NCI-H2196 treated with DMSO at 0.1 percent for 48 hours (cell line): ENCODE measurements at regions not wholly inside any gene's neighbourhood (a gene's known extent, or its start where the extent isn't known, plus 50 kb on each side); places are given as distances from the start of the nearest gene placed in this dataset.

Source experiments
- DNase-seq: peaks from one replicate; lab custom pipeline; 2025; ENCODE audit not compliant: unreplicated experiment; lab: John Stamatoyannopoulos, UW

DNA sequence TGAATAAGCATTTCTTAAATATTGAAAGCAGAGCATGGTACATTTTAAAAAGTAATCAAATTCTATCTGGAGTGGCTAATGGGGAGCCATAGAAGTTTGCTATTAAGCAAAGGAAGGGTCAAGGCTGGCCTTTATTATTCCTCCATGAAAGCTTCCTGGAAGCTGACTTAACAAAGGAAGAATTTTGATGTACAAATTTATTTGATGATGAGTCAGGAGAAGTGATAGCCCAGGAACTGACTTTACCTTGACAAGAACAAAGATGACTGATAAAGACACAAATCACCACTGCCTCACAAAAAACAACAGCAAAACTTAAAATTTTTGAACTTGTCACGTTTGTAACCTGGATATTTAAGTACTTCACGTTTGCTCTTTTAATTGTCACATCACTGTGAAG, 872.1 kb downstream of the PCDH7 start:
- no peak for DNase-seq

DNA sequence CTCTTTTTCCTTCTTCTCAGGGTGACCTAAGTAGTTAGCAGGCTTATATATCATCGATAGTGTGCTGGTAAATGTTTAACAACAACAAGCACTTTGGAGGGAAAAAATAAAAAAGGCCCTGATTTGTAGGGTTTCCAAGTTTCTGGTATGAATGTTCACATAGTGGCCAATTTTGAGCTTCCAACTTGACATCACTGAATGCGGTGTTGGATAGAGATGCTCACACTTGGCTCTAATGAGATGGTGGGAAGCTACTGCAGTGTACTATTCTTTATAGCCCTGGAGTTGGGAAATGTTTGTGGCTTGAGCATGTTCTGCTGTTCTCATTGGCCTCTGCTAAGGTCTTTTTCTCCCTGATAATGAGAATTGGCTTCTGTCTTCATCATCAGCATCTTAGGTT, 875.3 kb downstream of the PCDH7 start:
- no peak for DNase-seq

DNA sequence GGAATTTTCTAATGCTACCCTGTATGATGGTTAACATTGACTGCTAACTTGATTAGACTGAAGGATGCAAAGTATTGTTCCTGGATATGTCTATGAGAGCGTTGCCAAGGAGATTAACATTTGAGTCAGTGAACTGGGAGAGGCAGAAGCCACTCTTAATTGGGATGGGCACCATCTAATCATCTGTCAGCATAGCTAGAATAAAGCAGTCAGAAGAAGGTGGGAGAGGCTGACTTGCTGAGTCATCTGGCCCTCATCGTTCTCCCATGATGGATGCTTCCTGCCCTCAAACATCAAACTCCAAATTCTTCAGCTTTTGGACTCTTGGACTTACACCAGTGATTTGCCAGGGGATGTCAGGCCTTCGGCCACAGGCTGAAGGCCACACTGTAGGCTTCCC, 878.5 kb downstream of the PCDH7 start:
- DNase-seq, result no peak

DNA sequence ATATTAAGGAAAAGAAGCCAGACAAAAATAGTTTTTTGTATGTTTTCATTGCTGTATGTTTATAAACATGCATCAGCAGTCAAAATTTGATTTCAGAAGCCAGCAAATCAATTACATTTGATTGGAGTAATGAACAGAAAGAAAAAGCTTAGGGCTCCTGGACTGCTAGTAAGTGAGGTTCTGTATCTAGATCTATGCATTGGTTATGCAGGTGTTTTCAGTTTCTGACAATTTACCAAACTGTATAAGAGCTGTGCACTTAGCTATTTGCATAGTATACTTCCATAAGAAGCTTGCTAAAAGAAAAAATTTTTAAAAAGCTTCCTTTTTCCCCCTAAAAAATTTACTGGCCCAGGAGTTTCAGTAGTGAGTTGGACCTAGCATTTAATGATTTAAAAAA, 881.6 kb downstream of the PCDH7 start:
- DNase-seq, result no peak

DNA sequence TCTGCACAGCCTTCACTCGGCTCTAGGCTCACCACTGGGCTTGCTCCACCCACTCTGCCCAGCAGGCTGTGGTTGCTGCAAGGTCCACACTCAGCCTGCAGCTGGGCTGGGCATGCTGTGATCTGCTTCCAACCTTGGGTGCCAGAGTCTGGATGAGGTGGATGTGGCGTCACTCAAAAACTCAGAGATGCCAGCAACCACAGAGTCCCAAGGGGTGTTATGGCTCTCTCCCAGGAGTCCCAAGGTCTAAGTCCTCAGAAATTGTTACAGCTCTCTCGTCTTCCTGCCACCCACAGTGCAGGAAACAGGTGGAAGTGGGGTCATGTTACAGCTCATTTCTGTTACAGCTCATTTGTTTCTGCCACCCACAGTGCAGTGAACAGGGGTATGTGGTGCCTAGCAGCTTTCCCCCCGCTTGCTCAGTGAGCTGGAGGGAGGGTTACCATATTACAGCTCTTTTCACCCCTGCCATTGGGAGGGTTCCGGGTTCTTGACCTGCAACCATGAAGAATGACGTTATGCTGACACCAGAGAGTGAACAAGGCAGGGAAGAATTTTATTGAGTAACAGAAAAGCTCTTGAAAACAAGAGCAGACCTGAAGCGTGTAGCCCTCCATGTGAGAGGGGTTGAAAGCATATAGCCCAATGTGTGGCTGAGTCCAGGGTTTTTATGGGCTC, 893.9 kb downstream of the PCDH7 start:
- DNase-seq, result no peak

DNA sequence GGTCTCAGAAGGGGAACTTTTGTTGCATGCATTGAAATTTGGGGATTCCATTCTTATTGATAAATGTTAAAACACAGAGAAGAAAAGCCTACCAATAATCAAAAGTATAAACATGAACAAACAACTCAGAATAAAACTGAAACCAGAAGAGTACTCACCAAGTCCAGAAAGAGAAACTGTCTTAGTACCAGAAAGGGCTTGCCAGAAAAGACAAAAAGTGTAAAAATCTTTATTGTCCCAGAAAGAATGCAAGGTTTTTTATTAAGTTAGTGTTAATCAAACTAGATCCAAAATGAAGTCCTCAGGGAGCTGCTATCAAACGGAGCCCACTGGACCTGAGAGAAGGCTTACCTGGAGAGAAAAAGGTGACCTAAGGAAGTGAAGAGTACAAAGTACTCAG, 897.5 kb downstream of the PCDH7 start:
- DNase-seq, result no peak

DNA sequence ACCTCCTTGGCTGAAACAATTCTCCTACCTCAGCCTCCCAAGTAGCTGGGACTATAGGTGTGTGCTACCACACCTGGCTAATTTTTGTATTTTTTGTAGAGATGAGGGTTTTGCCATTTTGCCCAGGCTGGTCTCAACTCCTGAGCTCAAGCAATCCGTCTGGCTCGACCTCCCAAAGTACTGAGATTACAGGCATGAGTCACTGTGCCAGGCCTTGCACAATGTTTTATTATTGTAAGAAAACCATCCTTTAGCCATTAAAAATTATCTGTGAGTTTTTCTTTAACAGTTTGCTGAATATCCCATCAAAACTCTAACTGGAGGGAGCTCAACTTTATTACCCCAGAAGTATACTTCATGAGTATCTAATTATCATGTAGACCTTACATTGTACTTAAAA, 900.3 kb downstream of the PCDH7 start:
- DNase-seq, result no peak

DNA sequence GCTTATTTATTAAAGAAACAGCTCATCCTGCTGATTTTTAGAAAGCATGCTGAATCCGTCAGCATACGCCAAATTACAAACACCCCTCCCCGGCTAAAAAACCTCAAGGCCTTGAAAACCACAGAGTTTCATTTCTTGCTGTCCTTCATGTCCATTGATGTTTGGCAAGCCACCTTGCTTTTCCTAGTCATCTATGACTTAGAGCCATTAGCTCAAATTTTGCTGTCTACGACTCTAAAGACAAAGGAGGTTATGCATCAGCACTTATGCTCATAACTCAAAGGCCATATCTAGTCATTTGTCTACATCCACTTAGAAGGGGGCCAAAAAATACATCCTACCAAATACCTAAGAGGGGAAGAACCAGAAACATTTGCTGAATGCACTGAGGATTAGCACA, 925.1 kb downstream of the PCDH7 start:
- no peak for DNase-seq

DNA sequence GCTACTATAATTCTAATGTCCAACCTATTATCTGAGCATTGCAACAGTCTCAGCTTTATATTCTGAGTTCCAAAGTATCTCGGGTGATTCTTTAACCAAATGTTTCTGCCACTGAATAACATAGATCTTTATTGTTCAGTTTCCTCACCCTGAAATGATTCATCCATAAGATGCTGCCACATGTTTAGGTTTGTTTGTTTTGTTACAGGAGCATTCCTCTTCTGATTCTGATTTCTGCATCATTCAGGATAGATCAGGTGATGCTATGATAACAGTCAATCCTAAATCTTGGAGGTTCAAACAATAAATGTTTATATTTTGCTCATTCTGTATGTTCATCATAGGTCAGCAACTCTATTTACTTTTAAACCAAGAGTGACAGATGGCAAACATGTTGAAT, 927.6 kb downstream of the PCDH7 start:
- DNase-seq, result no peak

DNA sequence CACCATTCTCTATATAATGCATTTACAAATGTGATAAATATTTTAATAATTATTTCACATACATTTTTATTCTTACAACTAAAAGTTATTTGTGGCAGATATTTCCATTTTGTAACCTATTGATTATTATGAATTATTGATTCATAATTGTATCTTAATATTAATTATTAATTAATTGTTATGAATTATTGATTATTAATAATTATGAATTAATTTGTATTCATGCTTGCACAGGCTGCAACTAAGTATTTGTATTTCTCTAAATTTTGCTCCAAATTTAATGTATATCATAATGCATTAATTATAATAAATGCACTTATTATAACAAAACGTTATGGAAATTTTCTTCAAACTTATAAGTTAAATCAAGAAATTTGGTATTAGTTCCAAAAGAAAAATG, 929.7 kb downstream of the PCDH7 start:
- DNase-seq, result no peak

DNA sequence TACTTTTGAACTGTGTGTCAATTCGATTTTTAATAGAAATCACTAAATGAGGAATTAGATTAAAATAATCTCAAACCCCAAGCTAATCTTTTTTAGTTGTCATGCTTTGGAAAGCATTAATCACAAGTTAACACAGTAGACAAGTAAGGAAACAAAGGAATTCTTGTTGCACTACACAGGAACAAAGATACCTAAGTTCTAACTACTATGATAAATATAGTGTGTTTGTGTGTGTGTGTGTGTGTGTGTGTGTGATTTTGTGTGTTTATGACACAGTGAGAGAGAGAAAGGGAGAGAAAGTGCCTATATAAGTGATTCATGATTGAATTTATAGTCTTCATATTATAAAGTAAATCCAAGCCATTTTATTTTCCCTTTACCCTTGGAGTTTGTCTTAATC, 931.4 kb downstream of the PCDH7 start:
- DNase-seq, result no peak

DNA sequence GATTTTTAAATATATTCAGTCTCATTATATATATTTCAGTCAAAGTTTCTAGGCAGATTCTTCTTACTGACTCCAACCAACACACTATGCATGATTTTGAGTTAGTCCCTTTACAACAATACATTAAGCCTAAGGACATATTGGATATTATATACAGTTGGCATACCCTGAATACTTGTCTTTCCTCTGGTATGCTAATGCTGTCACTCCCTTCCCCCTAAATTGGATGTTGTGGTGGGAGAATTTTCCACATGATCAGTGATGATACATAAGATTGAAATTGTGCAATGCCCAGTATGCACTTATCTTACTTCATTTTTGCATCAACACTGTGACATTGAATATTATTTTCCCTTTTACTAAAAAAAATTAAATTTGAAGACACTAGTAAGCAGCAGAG, 935.2 kb downstream of the PCDH7 start:
- DNase-seq, result no peak

DNA sequence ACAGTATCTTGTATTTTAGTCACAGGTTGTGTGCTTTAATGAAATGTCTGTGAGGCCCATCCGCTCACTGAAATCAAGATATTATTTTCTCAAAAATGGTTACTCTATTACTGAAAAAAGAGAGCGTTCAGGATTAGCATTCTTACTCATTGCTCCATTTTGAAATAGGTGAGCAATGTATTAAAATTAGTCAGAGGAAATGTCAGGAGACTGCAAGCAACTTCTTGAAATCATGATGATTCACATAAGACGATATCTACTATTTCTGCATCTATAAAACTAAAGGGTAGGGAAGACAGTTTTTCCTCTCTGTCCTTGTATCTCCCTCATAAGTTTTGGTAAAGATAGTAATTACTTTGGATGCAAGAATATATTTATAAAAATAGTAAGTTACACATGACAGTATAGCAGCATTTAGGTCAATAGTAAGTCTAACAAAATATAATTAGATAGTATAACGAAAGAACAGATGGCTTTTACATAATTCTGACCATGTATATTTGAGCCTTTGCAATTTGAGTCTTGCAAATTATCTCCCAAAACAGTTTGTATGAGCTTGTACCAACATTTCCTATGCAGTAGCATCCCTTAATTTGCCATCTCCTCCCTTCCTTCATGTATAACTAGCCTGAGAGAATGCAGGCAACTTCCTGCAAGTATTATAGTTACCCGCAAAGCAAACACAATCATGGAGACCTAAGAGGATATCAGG, 937.8 kb downstream of the PCDH7 start:
- no peak for DNase-seq

DNA sequence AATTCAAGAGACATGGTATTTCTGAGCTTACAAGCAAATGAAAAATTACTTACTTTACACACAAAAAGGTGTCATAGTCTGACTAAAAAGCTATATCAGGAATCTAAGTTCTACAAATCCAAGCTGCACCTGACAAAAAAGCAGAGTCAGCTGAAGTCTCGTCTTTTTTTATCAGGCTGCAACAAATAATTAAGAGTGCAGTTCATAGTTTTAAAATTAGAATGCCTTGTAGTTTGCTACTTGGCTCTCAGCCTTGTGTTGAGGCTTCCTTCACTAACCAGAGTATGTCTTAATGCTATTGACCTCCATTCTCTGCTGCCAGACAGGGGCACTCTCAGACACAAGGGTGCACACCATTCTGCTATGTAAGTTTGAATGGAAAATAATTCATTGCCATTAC, 940.7 kb downstream of the PCDH7 start:
- DNase-seq, result no peak

DNA sequence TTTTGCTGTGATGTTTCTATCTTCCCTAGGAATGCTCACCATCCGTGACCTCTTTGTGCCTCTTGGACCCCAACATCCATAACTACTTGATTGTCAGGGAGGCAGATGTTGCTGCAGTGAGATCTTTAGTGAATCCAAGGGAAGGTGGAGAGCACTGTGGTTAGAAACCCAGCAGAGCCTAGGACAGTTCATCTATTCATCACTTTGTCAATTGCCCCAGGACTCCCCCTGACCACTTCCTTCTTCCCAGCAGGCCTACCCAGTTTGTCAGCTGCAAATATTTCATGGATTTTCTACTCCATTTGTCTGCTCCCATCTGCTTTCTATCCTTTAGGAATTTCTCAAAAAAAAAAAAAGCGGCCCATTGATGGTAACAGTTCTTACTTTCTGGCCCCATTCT, 942.8 kb downstream of the PCDH7 start:
- DNase-seq, result no peak

DNA sequence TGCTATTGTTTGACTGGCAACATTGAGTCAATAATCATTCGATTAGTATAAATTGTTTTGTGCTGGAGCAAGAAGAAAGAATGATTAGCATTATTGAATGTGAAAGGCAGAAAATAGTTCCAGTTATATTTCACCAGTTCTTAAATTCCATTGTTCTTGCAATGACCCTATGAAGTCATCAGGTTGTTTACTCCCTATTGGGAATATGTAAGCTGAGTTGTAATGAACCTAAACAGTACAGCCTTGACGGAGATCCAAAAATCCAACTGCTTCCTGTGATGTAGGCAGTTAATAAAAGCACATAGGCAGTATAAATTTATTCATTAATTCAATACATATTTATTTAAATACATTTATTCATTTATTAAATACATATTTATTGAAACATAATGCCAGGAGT, 947.5 kb downstream of the PCDH7 start:
- DNase-seq, result no peak

DNA sequence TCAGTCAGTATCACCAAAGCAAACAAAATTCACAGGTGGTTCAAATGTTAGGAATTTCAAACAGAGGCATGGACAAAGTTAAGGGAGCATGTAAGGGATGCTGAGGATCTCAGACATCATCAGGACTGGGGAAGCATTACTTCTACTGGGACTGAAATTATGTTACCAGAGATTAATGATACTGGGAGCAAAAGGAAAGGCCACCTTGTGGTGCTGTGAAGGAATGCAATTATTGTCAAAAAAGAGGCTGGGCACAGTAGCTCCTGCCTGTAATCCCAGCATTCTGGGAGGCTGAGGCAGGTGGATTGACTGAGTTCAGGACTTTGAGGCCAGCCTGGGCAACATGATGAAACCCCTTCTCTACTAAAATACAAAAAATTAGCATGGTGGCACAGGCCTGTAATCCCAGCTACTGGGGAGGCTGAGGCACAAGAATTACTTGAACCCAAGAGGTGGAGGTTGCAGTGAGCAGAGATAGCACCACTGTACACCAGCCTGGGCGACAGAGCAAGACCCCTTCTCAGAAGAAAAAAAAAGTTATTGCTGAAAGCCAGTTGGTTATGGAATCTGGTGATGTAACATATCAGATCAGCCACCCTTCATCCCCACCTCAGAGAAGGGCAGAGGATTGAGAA, 954.3 kb downstream of the PCDH7 start:
- DNase-seq, result no peak

DNA sequence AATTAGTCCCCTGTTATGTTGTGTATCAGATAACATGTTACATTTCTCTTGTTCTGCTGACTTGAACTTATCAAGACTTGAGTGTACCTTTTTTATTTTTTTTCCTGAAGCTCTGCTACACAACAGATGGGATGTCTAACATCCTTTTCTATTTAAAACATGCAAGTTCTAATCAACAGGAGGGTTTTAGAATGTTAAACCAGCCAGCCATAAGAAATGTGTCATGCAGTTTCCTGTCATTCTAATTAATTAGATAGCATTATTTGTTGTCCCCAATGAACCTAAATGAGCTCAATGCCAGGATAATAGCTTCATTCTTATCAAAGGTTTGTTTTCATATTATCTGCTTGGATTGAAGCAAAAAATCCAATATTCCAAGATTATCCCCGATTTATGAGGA, 958.2 kb downstream of the PCDH7 start:
- DNase-seq, result no peak

DNA sequence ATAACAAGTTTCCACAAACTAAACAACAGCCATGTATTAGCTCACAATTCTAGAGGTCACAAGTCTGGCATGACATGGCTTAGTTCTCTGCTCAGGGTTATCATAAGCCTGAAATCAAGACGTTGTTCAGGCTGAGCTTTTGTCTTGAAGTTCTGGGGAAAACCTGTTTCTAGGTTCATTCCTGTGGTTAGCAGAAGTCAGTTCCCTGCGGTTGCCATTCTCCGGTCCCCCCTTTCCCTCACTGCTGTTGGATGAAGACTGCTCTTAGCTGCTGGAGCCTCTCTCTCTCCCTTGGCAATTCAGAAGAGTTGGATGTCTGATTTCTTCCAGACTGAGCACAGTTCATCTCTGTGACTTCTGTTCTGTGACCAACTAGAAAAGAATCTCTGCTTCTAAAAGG, 962.6 kb downstream of the PCDH7 start:
- no peak for DNase-seq

DNA sequence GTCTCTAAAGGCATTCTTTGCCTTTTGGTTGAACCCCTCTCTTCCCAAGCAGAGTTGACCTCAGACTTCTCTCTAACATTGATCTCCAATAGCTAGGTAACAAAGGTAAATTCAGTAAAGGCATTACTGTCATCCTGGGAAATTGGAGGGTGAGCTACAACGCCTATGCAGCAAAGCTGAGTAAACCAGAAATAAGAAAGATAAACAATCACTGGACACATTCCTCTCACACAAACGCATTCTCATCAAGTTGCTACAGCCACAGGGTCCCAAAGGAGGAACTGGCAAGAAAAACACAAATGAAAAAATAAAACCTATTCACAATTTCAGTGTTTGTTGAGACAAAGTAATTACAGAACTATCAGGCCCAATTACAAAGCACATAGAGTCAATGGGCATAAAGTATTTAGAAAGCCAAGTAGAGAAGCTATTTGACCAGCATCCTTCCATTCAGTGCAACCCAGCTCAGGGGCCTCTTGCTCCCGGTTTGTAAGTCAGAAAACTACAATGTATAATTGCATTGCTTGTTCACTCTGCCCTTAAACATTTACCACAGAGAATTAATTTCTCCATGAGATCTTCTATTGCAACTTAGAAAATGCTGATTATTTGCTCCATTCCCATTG, 967.7 kb downstream of the PCDH7 start:
- no peak for DNase-seq

DNA sequence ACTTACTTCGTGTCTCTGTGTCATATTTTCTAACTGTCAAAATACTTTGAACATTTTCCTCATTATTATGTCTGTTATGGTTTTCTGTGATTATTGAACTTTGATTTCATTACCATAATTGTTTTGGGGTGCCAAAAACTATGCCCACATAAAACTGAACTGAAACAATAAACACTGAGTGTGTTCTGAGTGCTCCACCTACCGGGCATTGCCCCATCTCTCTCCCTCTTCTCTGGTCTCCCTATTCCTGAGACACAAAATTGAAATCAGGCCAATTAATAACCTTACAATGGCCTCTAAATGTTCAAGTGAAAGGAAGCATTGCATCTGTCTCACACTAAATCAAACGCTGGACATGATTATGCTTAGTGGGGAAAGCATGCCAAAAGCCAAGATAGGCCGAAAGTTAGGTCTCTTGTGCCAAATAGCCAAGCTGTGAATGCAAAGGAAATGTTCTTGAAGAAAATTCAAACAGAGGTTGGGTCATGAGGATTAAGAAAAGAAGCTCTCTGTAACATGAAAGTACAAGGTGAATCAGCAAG, 972.3 kb downstream of the PCDH7 start:
- no peak for DNase-seq

DNA sequence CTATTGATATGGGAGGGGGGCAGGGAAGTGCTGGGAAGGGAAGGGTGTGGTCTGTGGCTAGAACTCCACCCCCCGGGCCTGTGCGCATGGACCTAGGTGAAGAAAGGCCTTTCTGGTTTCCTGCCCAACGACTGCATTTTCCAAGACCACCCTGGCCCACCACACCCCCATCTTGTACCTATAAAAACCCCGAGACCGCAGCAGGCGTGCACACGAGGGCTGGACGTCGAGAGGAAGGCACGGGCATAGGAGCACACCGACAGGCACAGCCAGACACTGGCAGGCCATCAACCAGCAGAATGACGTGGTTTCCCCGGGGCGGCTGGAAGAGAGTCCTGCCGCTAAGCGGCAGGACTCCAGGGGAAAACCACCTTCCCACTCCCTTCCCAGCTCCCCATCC, 981.1 kb downstream of the PCDH7 start:
- DNase-seq, result no peak
